ENCODE measurements at regions not wholly inside any gene's neighbourhood (a gene's known extent, or its start where the extent isn't known, plus 50 kb on each side); places are given as distances from the start of the nearest gene placed in this dataset.

DNA sequence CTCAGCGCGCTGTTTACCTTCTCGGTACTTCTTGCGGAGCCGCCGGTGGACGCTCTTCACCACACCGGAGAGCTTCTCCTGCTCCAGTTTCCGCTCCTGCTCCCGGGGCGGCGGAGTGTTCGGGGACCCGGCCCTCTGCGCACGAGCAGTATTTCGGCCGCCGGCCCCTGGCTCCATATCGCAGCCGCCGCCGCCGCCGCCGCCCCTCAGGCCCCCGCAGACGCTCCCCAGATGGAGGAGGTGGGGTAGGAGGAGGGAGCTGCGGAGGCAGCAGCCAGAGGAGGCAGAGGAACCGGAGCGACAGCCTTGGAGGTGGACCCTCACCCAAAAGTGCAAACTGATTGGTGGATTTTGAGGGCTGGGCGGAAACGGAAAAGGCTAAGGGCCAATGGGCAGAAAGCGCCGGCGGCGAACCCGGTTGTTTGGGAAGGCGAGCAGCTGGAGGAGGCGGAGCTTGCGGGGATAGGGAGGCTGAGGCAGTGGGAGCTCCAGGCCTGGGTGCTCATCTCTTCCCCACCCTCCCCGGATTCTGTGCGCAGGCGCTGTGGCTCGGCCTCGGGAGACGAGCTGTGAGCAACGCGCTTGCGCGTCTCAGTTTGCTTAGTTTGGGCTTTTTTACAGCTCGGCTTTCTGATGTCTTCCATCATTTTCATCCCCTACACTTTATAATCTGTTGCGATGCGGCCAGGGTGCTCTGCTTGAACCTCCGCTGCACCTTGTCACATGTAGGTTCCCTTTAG, 146.9 kb downstream of the GPR85 start:
- TF ChIP-seq, protein P1, sequence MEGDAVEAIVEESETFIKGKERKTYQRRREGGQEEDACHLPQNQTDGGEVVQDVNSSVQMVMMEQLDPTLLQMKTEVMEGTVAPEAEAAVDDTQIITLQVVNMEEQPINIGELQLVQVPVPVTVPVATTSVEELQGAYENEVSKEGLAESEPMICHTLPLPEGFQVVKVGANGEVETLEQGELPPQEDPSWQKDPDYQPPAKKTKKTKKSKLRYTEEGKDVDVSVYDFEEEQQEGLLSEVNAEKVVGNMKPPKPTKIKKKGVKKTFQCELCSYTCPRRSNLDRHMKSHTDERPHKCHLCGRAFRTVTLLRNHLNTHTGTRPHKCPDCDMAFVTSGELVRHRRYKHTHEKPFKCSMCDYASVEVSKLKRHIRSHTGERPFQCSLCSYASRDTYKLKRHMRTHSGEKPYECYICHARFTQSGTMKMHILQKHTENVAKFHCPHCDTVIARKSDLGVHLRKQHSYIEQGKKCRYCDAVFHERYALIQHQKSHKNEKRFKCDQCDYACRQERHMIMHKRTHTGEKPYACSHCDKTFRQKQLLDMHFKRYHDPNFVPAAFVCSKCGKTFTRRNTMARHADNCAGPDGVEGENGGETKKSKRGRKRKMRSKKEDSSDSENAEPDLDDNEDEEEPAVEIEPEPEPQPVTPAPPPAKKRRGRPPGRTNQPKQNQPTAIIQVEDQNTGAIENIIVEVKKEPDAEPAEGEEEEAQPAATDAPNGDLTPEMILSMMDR (conservative IDR thresholded peaks at IDR 0.05; ENCODE audit: low read depth, low read length): no peak
- no peak for TF ChIP-seq EZH2phosphoT487 (IDR thresholded peaks at IDR 0.05; ENCODE audit: borderline replicate concordance, low read length)
- no peak for TF ChIP-seq EZH2 (IDR thresholded peaks at IDR 0.05; ENCODE audit: low read length, unreplicated experiment)
